GM12865 (cell line): ENCODE measurements at regions not wholly inside any gene's neighbourhood (a gene's known extent, or its start where the extent isn't known, plus 50 kb on each side); places are given as distances from the start of the nearest gene placed in this dataset.

Source experiments
- DNase-seq: peaks from one replicate; pipeline ENCODE4 v3.0.0; 2010; ENCODE audit warnings: low read depth
- H3K4me3 ChIP-seq: 2 replicates; pipeline ENCODE4 v1.5.1; 2011; ENCODE audit warnings: mild to moderate bottlenecking, low read depth, low read length, control low read depth
- CTCF ChIP-seq: IDR thresholded peaks from 2 replicates; pipeline ENCODE4 v1.5.1; 2011; ENCODE audit warnings: low read length, control low read depth, low read depth, inconsistent platforms; ENCODE audit not compliant: insufficient read depth; ENCODE audit errors: missing control alignments

DNA sequence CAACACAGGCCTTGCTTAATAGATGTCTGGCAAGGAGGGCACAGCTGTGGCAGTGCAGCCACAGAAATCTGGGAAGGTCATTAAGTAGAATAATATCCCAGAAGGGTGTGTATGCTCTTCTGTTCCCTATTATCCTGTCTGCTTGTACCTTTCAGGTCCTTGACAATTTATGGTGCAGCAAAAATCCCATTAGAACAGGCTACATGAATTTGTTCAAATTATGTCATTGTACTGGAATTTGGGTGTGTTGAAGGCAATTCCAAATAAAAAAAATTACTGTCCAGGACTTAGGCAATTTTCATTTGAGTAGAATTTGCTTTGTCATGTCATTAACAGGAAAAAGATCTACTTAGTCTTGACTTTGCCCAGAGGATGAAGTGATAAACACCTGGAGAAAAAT is 192.1 kb downstream of the IDS start:
- H3K4me3 ChIP-seq = no peak overlapping the region
- no peak for DNase-seq
- no peak for TF ChIP-seq CTCF

DNA sequence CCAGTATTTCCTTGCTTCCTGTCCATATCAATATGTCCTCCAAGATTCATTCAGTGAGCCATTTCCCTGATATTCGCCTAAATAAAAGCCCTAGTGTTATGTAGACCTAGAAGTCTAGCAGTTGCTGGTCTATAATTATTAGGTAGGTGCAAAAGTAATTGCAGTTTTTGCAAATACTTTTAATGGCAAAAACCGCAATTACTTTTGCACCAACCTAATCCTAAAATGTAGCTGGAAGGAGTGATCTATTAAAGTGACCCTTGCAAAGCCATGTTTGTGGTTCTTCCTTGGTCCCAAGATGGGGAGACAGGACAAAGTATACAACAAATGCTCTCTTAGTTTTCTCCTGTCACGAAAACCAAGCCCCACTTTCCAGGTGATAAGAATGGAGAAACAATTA is 193.0 kb downstream of the IDS start:
- TF ChIP-seq CTCF = no peak
- H3K4me3 ChIP-seq = no peak overlapping the region
- no peak for DNase-seq

DNA sequence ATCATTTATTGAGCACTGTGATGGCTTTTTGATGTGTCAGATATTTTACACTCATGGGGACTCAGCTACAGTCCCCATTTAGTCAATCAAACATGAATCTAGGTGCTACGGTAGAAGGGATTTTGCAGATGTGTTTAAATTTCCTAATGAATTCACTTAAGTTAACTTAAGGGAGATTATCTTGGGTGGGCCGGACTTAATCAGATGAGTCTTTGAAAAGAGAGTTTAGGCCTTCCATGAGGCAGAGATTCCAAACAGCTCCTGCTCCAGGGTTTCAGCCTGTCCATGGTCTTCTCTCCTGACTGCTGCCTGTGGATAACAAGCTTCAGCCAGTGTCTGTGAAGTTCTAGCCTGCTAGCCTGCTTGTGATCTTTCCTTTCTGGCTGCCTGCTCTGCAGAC is 202.4 kb downstream of the IDS start:
- TF ChIP-seq CTCF = no peak
- DNase-seq = no peak
- H3K4me3 ChIP-seq = no peak overlapping the region

DNA sequence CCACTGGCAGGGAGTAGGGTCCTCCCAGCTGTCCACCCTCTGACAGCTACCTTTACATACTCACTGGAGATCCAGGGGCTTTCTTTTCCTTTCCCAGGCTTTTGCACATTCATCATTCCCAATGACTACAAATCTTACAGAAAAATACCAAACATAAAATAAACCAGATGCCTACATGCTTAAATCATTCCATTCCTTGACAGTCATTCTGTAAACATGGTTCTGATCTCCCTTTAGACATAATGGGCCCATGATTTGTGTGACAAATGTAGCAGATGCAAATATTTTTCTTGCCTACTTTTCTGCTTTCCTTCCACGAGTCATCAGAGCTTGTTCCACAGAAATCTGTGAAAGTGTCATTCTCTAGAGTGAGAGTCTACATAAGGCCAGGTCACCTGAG is 207.0 kb downstream of the IDS start:
- TF ChIP-seq CTCF = no peak

GRCh38 chrX:149296092-149296491 is 209.0 kb downstream of the IDS start:
- no peak overlapping the region for H3K4me3 ChIP-seq
- DNase-seq = no peak
- no peak for TF ChIP-seq CTCF

More for the DNA sequence above, 207.0 kb downstream of the IDS start:
- no peak for DNase-seq
- no peak overlapping the region for H3K4me3 ChIP-seq

DNA sequence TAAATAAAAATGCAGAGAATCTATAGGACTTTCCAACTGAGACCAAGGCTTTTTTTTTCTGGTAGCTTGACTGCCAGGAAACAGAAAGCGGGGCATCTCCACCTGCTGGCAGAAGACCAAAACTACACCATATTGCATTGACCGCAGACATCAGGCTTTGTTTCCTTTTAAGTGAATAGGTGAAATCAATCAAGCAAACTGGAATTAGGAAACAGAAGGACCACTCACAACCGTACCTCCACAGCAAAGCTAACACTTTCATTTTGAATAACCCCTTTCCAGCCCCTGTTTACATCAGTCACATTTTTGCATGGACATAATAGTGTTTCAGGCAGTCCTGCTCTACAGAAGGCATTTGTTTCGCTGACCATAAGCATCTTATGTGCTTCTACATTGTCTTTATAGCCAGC is 218.2 kb downstream of the IDS start:
- DNase-seq = peak; percentile 70
- TF ChIP-seq CTCF = peak; percentile 58
- H3K4me3 ChIP-seq = no peak overlapping the region

- TF ChIP-seq CTCF = no peak
- no peak overlapping the region for H3K4me3 ChIP-seq
- DNase-seq = peak; percentile 18
Measured at GRCh38 chrX:149284616-149285015, 220.5 kb downstream of the IDS start.
